ENCODE measurements at regions not wholly inside any gene's neighbourhood (a gene's known extent, or its start where the extent isn't known, plus 50 kb on each side); places are given as distances from the start of the nearest gene placed in this dataset.
"Not testable (repeated sequence)": the region's sequence is repeated elsewhere in the genome, so short reads cannot be mapped to it uniquely, and the experiment has no call there.

DNA sequence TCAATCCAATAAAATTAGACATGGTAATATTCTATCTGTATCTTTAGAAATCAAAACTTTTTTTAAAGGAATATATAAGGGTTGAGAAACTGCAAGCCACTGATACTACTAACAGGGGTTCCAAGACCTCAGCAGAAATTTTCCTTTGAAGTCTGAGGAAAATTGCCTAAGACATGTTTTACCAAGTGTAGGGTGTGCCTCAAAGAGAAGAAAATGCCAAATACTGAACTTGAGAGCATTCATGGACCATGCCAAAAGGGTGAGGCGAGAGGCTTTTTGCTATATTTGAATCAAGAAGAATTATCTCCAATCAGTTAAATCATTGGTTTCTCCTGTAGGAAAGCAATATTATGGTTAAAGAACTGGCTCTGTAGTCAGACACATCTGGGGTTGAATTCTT, 207.9 kb upstream of the B3GALT2 start:
- Mint-ChIP-seq H3K9me3 (peaks cover 12% of the 10 kb centered on the region), H3K27me3 (no peaks in the 10 kb centered on the region), H3K4me1 (no peaks in the 10 kb centered on the region), H3K27ac (no peak overlapping the region), H3K4me3 (no peak overlapping the region), H3K36me3 (ENCODE audit: low read depth) (peaks cover 2% of the 10 kb centered on the region)
- ChIA-PET CTCF (interaction anchor here (0.6 kb wide), 1 partner anchor 24 kb away, joined by 4 read pairs; no protein-coding TSS in a partner anchor), POLR2A (no interaction called here)
- no peak for DNase-seq

DNA sequence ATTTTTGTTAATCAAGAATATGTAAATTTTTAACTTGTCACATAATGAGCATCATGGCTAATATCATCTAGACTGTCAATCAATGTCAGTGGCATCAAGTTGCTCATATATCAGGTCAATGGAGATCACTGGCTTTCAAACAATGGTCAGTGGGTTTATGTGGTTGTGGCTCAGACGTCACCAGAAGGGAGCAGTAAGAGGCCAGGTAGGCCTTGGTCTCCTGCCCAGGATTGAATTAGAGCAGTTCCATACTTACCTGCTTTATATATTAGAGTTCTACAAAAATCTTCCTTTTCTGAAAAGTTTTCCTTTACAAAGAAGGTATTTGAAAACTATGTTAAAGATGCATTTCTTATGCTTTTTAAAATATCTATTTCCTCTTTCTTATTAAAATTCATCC, 206.3 kb upstream of the B3GALT2 start:
- no peaks in the 10 kb centered on the region for H3K27me3 Mint-ChIP-seq
- peaks cover 18% of the 10 kb centered on the region for H3K9me3 Mint-ChIP-seq
- CTCF ChIA-PET, result no interaction called here
- H3K4me1 Mint-ChIP-seq, result no peaks in the 10 kb centered on the region
- no peak overlapping the region for H3K27ac Mint-ChIP-seq
- no peak for DNase-seq
- H3K4me3 Mint-ChIP-seq, result no peak overlapping the region
- POLR2A ChIA-PET, result no interaction called here
- H3K36me3 Mint-ChIP-seq (ENCODE audit: low read depth), result peaks cover 2% of the 10 kb centered on the region

DNA sequence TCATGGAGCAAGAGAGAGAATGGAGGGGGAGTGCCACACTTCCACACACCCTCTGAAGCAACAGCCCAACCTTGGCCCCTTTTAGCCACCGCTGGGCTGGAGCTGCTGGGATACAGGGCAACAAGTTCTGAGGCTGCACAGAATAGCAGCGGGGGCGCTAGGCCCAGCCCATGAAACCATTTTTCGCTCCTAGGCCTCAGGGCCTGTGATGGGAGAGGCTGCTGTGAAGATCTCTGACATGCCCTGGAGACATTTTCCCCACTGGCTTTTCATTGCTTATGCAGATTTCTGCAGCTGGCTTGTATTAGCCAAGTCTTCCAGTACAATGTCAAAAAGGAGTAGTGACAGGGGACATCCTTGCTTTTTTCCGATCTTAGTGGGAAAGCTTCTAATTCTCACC, 202.3 kb upstream of the B3GALT2 start:
- no peak for DNase-seq
- no peak overlapping the region for H3K4me3 Mint-ChIP-seq
- POLR2A ChIA-PET, result no interaction called here
- no peaks in the 10 kb centered on the region for H3K27me3 Mint-ChIP-seq
- H3K9me3 Mint-ChIP-seq, result peaks cover 9% of the 10 kb centered on the region
- H3K36me3 Mint-ChIP-seq (ENCODE audit: low read depth), result no peaks in the 10 kb centered on the region
- no peak overlapping the region for H3K27ac Mint-ChIP-seq
- H3K4me1 Mint-ChIP-seq, result no peaks in the 10 kb centered on the region
- CTCF ChIA-PET, result no interaction called here

DNA sequence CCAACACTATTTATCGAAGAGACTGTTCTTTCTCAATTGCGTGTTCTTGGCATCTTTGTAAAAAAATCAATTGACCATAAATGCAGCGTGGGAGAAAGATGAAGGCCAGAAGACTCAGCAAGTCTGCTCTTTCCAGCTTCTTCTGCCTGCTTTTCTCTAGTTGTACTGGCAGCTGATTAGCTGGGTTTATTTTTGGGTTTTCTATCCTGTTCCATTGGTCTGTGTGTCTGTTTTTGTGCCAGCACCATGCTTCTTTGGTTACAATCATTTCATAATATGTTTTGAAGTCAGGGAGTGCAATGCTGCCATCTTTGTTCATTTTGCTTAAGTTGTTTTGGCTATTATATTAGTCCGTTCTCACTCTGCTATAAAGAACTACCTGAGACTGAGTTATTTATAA, 201.8 kb upstream of the B3GALT2 start:
- Mint-ChIP-seq H3K36me3 (ENCODE audit: low read depth) (no peaks in the 10 kb centered on the region), H3K4me1 (no peaks in the 10 kb centered on the region), H3K27ac (no peak overlapping the region), H3K9me3 (peaks cover 11% of the 10 kb centered on the region), H3K27me3 (no peaks in the 10 kb centered on the region), H3K4me3 (no peak overlapping the region)
- ChIA-PET CTCF (no interaction called here), POLR2A (no interaction called here)
- DNase-seq, result no peak

DNA sequence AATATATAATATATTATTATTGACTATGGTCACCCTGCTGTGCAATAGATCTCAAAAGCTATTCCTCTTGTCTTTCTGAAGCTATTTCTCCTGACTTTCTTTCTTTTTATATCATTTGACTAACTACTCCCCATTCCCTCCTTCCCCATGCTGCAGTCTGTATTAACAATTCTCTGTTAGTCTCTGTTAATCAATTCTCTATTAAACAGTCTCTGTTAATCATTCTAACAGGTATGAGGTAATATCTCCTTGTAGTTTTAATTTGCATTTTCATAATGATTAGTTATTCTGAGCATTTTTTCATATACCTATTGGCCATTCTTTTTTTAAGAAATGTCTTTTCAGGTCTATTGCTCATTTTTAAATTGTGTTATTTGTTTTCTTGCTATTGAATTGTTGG, 201.0 kb upstream of the B3GALT2 start:
- CTCF ChIA-PET, result no interaction called here
- no peaks in the 10 kb centered on the region for H3K4me1 Mint-ChIP-seq
- DNase-seq, result no peak
- POLR2A ChIA-PET, result no interaction called here
- no peaks in the 10 kb centered on the region for H3K27me3 Mint-ChIP-seq
- peaks cover 11% of the 10 kb centered on the region for H3K9me3 Mint-ChIP-seq
- H3K27ac Mint-ChIP-seq, result no peak overlapping the region
- H3K4me3 Mint-ChIP-seq, result no peak overlapping the region
- H3K36me3 Mint-ChIP-seq (ENCODE audit: low read depth), result no peaks in the 10 kb centered on the region

DNA sequence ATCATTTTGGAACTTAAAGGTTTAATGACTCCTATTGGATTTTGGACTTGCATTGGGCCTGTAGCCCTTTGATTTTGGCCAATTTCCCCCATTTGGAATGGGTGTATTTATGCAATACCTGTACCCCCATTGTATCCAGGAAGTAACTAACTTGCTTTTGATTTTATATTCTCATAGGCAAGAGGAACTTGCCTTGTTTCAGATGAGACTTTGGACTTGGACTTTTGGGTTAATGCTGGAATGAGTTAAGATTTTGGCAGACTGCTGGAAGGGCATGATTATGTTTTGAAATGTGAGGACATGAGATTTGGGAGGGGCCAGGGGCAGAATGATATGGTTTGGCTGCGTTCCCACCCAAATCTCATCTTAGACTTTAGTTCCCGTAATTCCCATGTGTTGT, 192.0 kb upstream of the B3GALT2 start:
- peaks cover 13% of the 10 kb centered on the region for H3K9me3 Mint-ChIP-seq
- CTCF ChIA-PET; POLR2A ChIA-PET; H3K27me3 Mint-ChIP-seq; H3K36me3 Mint-ChIP-seq (ENCODE audit: low read depth); H3K4me1 Mint-ChIP-seq; H3K27ac Mint-ChIP-seq; H3K4me3 Mint-ChIP-seq; DNase-seq: not testable (repeated sequence)

DNA sequence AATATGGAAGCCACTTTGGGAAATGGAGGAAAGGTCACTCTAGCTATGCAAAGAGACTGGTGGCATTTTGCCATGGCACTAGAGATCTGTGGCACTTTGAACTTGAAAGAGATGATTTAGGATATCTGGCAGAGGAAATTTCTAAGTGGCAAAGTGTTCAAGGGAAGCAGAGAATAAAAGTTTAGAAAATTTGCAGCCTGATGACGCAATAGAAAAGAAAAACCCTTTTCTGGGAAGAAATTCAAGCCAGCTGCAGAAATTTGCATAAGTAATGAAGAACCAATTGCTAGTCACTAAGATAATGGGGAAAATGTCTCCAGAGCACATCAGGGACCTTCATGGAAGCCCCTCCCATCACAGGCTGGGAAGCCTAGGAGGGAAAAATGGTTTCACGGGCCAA, 191.1 kb upstream of the B3GALT2 start:
- Mint-ChIP-seq H3K36me3 (ENCODE audit: low read depth) (no peaks in the 10 kb centered on the region), H3K4me1 (no peaks in the 10 kb centered on the region), H3K27me3 (no peaks in the 10 kb centered on the region), H3K9me3 (peaks cover 11% of the 10 kb centered on the region), H3K4me3 (no peak overlapping the region), H3K27ac (no peak overlapping the region)
- ChIA-PET POLR2A (no interaction called here), CTCF (interaction anchor here (1.5 kb wide), 1 partner anchor 9 kb away, joined by 3 read pairs; no protein-coding TSS in a partner anchor)
- DNase-seq, result no peak

DNA sequence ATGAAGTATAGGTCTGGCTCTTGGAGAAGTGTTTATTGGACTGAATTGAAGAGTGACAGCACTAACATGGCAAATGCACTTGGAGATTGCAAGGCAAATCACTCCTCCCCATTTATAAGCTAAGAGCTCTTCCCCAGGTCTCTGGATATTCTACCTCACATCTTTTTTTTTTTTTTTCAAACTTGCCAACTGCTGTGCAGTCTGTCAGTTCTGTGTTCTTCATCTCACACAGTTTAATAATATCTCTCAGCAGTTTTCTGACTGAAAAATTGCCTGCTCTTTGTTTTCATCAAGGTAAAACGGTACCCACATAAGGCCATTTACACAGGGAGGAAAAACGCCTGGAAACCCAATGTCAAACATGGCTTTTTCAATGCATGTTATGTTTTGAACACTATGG, 186.1 kb upstream of the B3GALT2 start:
- H3K36me3 Mint-ChIP-seq (ENCODE audit: low read depth), result no peaks in the 10 kb centered on the region
- no peaks in the 10 kb centered on the region for H3K9me3 Mint-ChIP-seq
- no peak overlapping the region for H3K4me3 Mint-ChIP-seq
- H3K27me3 Mint-ChIP-seq, result no peaks in the 10 kb centered on the region
- CTCF ChIA-PET, result interaction anchor here (0.5 to 0.6 kb wide), 2 partner anchors 392 to 410 kb away, joined by 3 to 4 read pairs; no protein-coding TSS in a partner anchor
- POLR2A ChIA-PET, result no interaction called here
- DNase-seq, result no peak
- peaks cover 9% of the 10 kb centered on the region for H3K4me1 Mint-ChIP-seq
- no peak overlapping the region for H3K27ac Mint-ChIP-seq

DNA sequence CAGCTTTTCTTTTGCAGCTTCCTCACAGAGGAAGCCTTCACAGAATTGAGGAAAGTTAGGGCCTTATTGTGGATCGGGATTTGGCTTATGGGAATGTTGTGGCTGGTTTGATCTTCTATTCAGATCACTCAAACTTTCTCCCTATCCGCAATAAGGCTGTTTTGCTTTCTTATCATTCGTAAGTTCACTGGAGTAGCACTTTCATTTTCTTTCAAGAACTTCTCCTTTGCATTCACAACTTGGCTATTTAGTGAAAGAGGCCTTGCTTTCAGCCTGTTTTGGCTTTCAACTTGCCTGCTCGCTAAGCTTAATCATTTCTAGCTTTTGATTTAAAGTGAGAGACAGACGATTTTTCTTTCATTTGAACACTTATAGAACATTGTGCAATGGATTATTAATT, 181.9 kb upstream of the B3GALT2 start:
- no peak for DNase-seq
- peak overlapping the region; percentile 19 for H3K4me3 Mint-ChIP-seq
- CTCF ChIA-PET, result interaction anchor here (1.1 to 1.5 kb wide), 2 partner anchors 8 to 18 kb away, joined by 3 read pairs; no protein-coding TSS in a partner anchor
- H3K9me3 Mint-ChIP-seq, result no peaks in the 10 kb centered on the region
- peak overlapping the region; percentile 85 for H3K27ac Mint-ChIP-seq
- H3K4me1 Mint-ChIP-seq, result peaks cover 10% of the 10 kb centered on the region
- H3K36me3 Mint-ChIP-seq (ENCODE audit: low read depth), result no peaks in the 10 kb centered on the region
- POLR2A ChIA-PET, result no interaction called here
- H3K27me3 Mint-ChIP-seq, result no peaks in the 10 kb centered on the region

DNA sequence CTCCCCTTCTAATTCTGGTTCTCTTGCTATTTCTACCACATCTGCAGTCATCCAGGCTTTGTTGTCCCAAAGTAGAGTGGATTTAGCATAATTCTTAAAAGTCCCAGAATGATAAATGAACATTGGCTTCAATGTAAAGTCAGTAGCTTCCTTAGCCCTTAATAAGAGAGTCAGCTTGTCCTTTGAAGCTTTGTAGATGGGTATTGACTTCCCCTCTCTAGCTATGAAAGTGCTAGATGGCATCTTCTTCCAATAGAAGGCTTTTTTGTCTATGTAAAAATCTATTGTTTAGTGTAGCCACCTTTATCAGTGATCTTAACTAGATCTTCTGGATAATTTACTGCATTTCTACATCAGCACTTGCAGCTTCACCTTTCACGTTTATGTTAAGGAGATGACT, 181.4 kb upstream of the B3GALT2 start:
- ChIA-PET CTCF (interaction anchor here (1.1 to 1.5 kb wide), 2 partner anchors 9 to 19 kb away, joined by 3 read pairs; no protein-coding TSS in a partner anchor), POLR2A (no interaction called here)
- peaks cover 10% of the 10 kb centered on the region for H3K4me1 Mint-ChIP-seq
- no peak for DNase-seq
- peak overlapping the region; percentile 19 for H3K4me3 Mint-ChIP-seq
- H3K36me3 Mint-ChIP-seq (ENCODE audit: low read depth), result no peaks in the 10 kb centered on the region
- no peaks in the 10 kb centered on the region for H3K9me3 Mint-ChIP-seq
- H3K27me3 Mint-ChIP-seq, result no peaks in the 10 kb centered on the region
- peak overlapping the region; percentile 85 for H3K27ac Mint-ChIP-seq

DNA sequence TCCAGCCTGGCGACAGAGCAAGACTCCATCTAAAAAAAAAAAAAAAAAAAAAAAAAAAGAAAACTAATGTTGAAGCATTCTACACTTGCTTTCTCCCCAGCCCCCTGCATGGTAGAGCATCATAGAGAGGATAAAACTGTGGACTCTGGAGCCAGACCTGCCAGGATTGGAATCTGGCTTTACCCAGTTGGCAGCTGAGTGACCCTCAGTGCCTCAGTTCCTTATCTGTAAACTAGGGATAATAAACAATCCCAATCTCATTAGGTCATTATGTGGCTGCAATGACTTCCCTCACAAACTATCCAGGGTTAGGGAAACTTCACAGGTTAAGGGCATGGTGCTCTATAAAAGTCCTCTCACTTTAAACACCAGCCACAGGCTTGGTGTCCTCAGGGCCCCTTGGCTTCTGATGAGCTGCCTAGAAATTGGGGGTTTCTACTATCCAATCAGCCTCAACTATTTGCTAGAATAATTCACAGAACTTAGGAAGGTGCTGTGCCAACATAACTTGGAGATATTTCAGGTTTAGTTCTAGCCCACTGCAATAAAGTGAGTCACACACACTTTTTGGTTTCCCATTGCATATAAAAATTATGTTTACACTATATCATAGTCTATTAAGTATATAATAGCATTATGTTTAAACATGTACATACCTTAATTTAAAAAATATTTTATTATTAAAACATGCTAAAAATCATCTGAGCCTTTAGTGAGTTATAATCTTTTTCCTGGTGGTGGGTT, 180.5 kb upstream of the B3GALT2 start:
- Mint-ChIP-seq H3K27ac (no peak overlapping the region), H3K4me3 (no peak overlapping the region)

DNA sequence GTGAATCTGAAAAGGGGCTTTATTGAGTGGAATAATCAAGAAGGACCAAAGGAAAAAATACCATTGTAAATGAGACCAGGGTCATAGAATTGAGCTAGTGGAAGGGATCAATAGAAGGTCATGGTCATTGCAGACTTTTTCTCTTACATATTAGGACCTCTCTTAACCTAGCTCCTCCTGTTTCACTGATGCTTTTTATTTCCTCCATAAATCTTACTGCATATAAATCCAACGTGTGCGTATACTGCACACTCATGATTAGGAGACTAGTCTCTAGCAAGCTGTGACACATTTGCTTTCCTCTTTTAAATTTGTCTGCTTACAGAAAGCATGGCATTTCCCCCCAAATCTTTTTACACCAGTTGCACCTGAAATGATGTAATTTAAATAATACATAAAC, 179.6 kb upstream of the B3GALT2 start:
- DNase-seq, result no peak
- no peaks in the 10 kb centered on the region for H3K36me3 Mint-ChIP-seq (ENCODE audit: low read depth)
- CTCF ChIA-PET, result interaction anchor here (0.9 kb wide), 1 partner anchor 39 kb away, joined by 4 read pairs; no protein-coding TSS in a partner anchor
- no peak overlapping the region for H3K4me3 Mint-ChIP-seq
- H3K4me1 Mint-ChIP-seq, result peaks cover 10% of the 10 kb centered on the region
- POLR2A ChIA-PET, result no interaction called here
- no peaks in the 10 kb centered on the region for H3K27me3 Mint-ChIP-seq
- no peak overlapping the region for H3K27ac Mint-ChIP-seq
- H3K9me3 Mint-ChIP-seq, result no peaks in the 10 kb centered on the region

More for the DNA sequence above, 180.5 kb upstream of the B3GALT2 start:
- POLR2A ChIA-PET, result no interaction called here
- H3K9me3 Mint-ChIP-seq, result no peaks in the 10 kb centered on the region
- no peaks in the 10 kb centered on the region for H3K36me3 Mint-ChIP-seq (ENCODE audit: low read depth)
- CTCF ChIA-PET, result no interaction called here
- H3K27me3 Mint-ChIP-seq, result no peaks in the 10 kb centered on the region
- no peak for DNase-seq
- H3K4me1 Mint-ChIP-seq, result peaks cover 10% of the 10 kb centered on the region

DNA sequence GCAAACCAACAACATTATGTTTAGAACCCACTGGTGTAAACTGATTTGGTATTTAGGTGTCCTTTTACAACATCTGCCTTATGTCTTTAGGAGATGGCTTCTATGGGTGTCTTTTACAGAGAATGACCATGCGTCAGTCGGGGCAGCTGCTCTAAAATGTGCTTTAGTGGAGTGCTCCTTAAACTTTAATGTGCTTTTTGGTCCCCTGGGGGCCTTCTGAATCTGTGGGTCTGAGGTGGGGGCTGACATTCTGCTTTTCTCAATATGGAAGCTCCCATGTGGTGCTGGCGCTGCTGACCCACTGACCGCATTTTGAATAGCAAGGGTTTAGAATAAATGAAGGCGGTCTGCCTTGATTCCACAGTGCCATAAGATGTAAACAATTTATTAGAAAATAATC, 173.2 kb upstream of the B3GALT2 start:
- POLR2A ChIA-PET, result no interaction called here
- H3K4me3 Mint-ChIP-seq, result no peak overlapping the region
- H3K27ac Mint-ChIP-seq, result no peak overlapping the region
- H3K9me3 Mint-ChIP-seq, result no peaks in the 10 kb centered on the region
- CTCF ChIA-PET, result interaction anchor here (1.6 kb wide), 1 partner anchor 11 kb away, joined by 3 read pairs; no protein-coding TSS in a partner anchor
- H3K27me3 Mint-ChIP-seq, result peaks cover 13% of the 10 kb centered on the region
- no peaks in the 10 kb centered on the region for H3K4me1 Mint-ChIP-seq
- no peaks in the 10 kb centered on the region for H3K36me3 Mint-ChIP-seq (ENCODE audit: low read depth)
- DNase-seq, result no peak

DNA sequence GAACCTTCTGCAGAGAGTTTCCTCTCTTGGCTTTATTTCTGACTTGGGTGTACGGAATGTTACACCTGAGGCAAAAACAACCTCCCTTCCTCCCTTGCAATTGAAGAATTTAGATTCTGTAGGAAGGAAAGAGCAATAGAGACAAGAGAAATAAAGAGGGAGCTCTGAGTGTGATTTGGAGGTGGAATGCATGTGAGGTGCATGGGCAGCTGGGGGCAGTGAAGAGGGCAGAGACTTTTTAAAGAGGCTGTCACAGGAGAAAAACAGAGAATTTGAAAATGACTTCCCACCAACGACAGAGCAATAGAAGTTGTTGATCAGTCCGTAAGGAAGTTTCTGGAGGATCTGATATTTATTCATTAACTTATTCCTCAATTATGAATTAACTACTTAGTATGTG, 172.0 kb upstream of the B3GALT2 start:
- no peak for DNase-seq
- Mint-ChIP-seq H3K9me3 (no peaks in the 10 kb centered on the region), H3K27ac (no peak overlapping the region), H3K4me1 (no peaks in the 10 kb centered on the region), H3K4me3 (no peak overlapping the region), H3K36me3 (ENCODE audit: low read depth) (no peaks in the 10 kb centered on the region), H3K27me3 (peaks cover 13% of the 10 kb centered on the region)
- ChIA-PET CTCF (no interaction called here), POLR2A (no interaction called here)
